OCI-LY1 (cell line): ENCODE measurements at regions not wholly inside any gene's neighbourhood (a gene's known extent, or its start where the extent isn't known, plus 50 kb on each side); places are given as distances from the start of the nearest gene placed in this dataset.

Experiments used
- H2AFZ ChIP-seq: fragments of 200-600 bp; sonication (generic), shearing (Covaris generic); 2 replicates; pipeline ENCODE4 v1.6.0; 2014; ENCODE audit warnings: antibody characterized with exemption, mild to moderate bottlenecking, low read length
- H3F3A ChIP-seq: fragments of 200-600 bp; sonication (generic), shearing (Covaris generic); 2 replicates; pipeline ENCODE4 v1.6.0; 2014; ENCODE audit warnings: mild to moderate bottlenecking, antibody characterized with exemption, low read length, moderate library complexity; ENCODE audit not compliant: insufficient read depth
- H3K27ac ChIP-seq: fragments of 200-600 bp; sonication (generic); 2 replicates; pipeline ENCODE4 v1.5.1; 2014; ENCODE audit warnings: low read length, mixed run types, mild to moderate bottlenecking, low read depth; ENCODE audit not compliant: poor library complexity, severe bottlenecking
- H3K27me3 ChIP-seq: fragments of 200-600 bp; sonication (generic); 2 replicates; pipeline ENCODE4 v1.6.0; 2014; ENCODE audit warnings: antibody characterized with exemption, mild to moderate bottlenecking, low read length, moderate library complexity; ENCODE audit not compliant: insufficient read depth
- H3K36me3 ChIP-seq: fragments of 200-600 bp; sonication (generic); 2 replicates; pipeline ENCODE4 v1.6.1; 2014; ENCODE audit warnings: mild to moderate bottlenecking, antibody characterized with exemption, low read length, moderate library complexity, mixed read lengths; ENCODE audit not compliant: insufficient read depth
- H3K4me1 ChIP-seq: fragments of 200-600 bp; sonication (generic); 2 replicates; pipeline ENCODE4 v1.5.1; 2014; ENCODE audit warnings: mild to moderate bottlenecking, low read length, moderate library complexity; ENCODE audit not compliant: insufficient read depth, severe bottlenecking
- H3K4me2 ChIP-seq: fragments of 200-600 bp; sonication (generic), shearing (Covaris generic); 2 replicates; pipeline ENCODE4 v1.6.1; 2014; ENCODE audit warnings: low read length
- H3K4me3 ChIP-seq: fragments of 200-600 bp; sonication (generic); 2 replicates; pipeline ENCODE4 v1.5.1; 2014; ENCODE audit warnings: low read length, low read depth, mild to moderate bottlenecking, mixed read lengths; ENCODE audit not compliant: poor library complexity, severe bottlenecking
- H3K79me2 ChIP-seq: fragments of 200-600 bp; shearing (Covaris generic); 2 replicates; pipeline ENCODE4 v1.6.1; 2016; ENCODE audit warnings: mixed run types, low read length, mixed read lengths; ENCODE audit not compliant: insufficient read depth
- H3K9ac ChIP-seq: fragments of 200-600 bp; sonication (generic), shearing (Covaris generic); 2 replicates; pipeline ENCODE4 v1.6.1; 2014; ENCODE audit warnings: mild to moderate bottlenecking, low read length, mixed read lengths
- H3K9me2 ChIP-seq: fragments of 200-600 bp; sonication (generic), shearing (Covaris generic); 2 replicates; pipeline ENCODE4 v1.6.1; 2014; ENCODE audit warnings: low read depth, mild to moderate bottlenecking, low read length, mixed read lengths
- H3K9me3 ChIP-seq: fragments of 200-600 bp; shearing (Covaris generic); 2 replicates; pipeline ENCODE4 v1.6.1; 2014; ENCODE audit warnings: low read length, mixed read lengths
- H4K20me1 ChIP-seq: fragments of 200-600 bp; sonication (generic), shearing (Covaris generic); 2 replicates; pipeline ENCODE4 v1.6.0; 2016; ENCODE audit warnings: mild to moderate bottlenecking, low read length; ENCODE audit not compliant: insufficient read depth
- CTCF ChIP-seq: fragments of 200-600 bp; sonication (generic), shearing (Covaris generic); IDR thresholded peaks from 2 replicates; pipeline ENCODE4 v1.5.1; 2017; ENCODE audit warnings: mild to moderate bottlenecking, antibody characterized with exemption, low read length, moderate library complexity, mixed read lengths
- EZH2 ChIP-seq: fragments of 200-600 bp; sonication (generic), shearing (Covaris generic); IDR thresholded peaks from 2 replicates; pipeline ENCODE4 v1.8.0; 2017; ENCODE audit warnings: borderline replicate concordance, mixed run types, mild to moderate bottlenecking, antibody characterized with exemption, low read length, moderate library complexity, mixed read lengths

- no peak for TF ChIP-seq EZH2
- no peak for TF ChIP-seq CTCF
- Histone ChIP-seq H3F3A (no peaks in the 10 kb centered on the region), H2AFZ (no peak overlapping the region), H3K79me2 (no peaks in the 10 kb centered on the region), H3K9ac (no peak overlapping the region), H3K27ac (no peak overlapping the region), H3K4me1 (no peaks in the 10 kb centered on the region), H3K36me3 (no peaks in the 10 kb centered on the region), H3K4me3 (no peak overlapping the region), H3K27me3 (no peaks in the 10 kb centered on the region), H3K4me2 (no peak overlapping the region), H3K9me3 (no peaks in the 10 kb centered on the region), H4K20me1 (no peaks in the 10 kb centered on the region), H3K9me2 (no peaks in the 10 kb centered on the region)
Measured at GRCh38 chr10:44244745-44245600, 139.9 kb downstream of the CXCL12 start.

GRCh38 chr10:44243851-44244510 is 140.9 kb downstream of the CXCL12 start:
- Histone ChIP-seq H3K9me2 (no peaks in the 10 kb centered on the region), H3K79me2 (no peaks in the 10 kb centered on the region), H3F3A (no peaks in the 10 kb centered on the region), H3K4me3 (no peak overlapping the region), H3K4me1 (no peaks in the 10 kb centered on the region), H3K9ac (no peak overlapping the region), H2AFZ (no peak overlapping the region), H3K27me3 (no peaks in the 10 kb centered on the region), H3K4me2 (no peak overlapping the region), H4K20me1 (no peaks in the 10 kb centered on the region), H3K27ac (no peak overlapping the region), H3K9me3 (no peaks in the 10 kb centered on the region), H3K36me3 (no peaks in the 10 kb centered on the region)
- TF ChIP-seq CTCF (no peak), EZH2 (no peak)

GRCh38 chr10:44242826-44243225 is 142.1 kb downstream of the CXCL12 start:
- Histone ChIP-seq H3K79me2 (no peaks in the 10 kb centered on the region), H3K9me2 (no peaks in the 10 kb centered on the region)
- TF ChIP-seq EZH2 (no peak), CTCF (no peak)

More at GRCh38 chr10:44242826-44243225, 142.1 kb downstream of the CXCL12 start:
- Histone ChIP-seq H4K20me1 (no peaks in the 10 kb centered on the region), H2AFZ (no peak overlapping the region), H3K4me3 (no peak overlapping the region), H3K4me2 (no peak overlapping the region), H3K4me1 (no peaks in the 10 kb centered on the region), H3K36me3 (no peaks in the 10 kb centered on the region), H3K27ac (no peak overlapping the region), H3K9me3 (no peaks in the 10 kb centered on the region), H3K27me3 (no peaks in the 10 kb centered on the region), H3F3A (no peaks in the 10 kb centered on the region), H3K9ac (no peak overlapping the region)
